ENCODE measurements at regions not wholly inside any gene's neighbourhood (a gene's known extent, or its start where the extent isn't known, plus 50 kb on each side); places are given as distances from the start of the nearest gene placed in this dataset.

GRCh38 chr4:53951414-53951813 lies 113.0 kb downstream of the CHIC2 start:
- Histone ChIP-seq H3K4me3 (replicated peaks; ENCODE audit: insufficient read depth, low read length) (no peak overlapping the region), H3K27ac (replicated peaks) (no peak overlapping the region), H3K27me3 (ENCODE audit: insufficient read depth, poor library complexity, severe bottlenecking) (no peaks in the 10 kb centered on the region)
- no peak for DNase-seq (ENCODE audit: low read depth in 1 of 2, low spot score in 1 of 2)
- TF ChIP-seq CTCF (IDR thresholded peaks at IDR 0.05; ENCODE audit: insufficient read depth, low read length) (no peak), REST (IDR thresholded peaks at IDR 0.05; ENCODE audit: insufficient replicate concordance, low read depth) (no peak), SPI1 (IDR thresholded peaks at IDR 0.05; ENCODE audit: borderline replicate concordance, low read depth) (no peak), POLR2AphosphoS5 (IDR thresholded peaks at IDR 0.05; ENCODE audit: low read depth) (no peak), GABPA (IDR thresholded peaks at IDR 0.05; ENCODE audit: low read depth) (no peak)

- Histone ChIP-seq H3K4me3 (replicated peaks; ENCODE audit: insufficient read depth, low read length) (no peak overlapping the region), H3K27ac (replicated peaks) (no peak overlapping the region), H3K27me3 (ENCODE audit: insufficient read depth, poor library complexity, severe bottlenecking) (no peaks in the 10 kb centered on the region)
- DNase-seq (ENCODE audit: low read depth in 1 of 2, low spot score in 1 of 2), result no peak
- no peak for TF ChIP-seq CTCF (IDR thresholded peaks at IDR 0.05; ENCODE audit: insufficient read depth, low read length)
- no peak for TF ChIP-seq GABPA (IDR thresholded peaks at IDR 0.05; ENCODE audit: low read depth)
- no peak for TF ChIP-seq REST (IDR thresholded peaks at IDR 0.05; ENCODE audit: insufficient replicate concordance, low read depth)
- no peak for TF ChIP-seq POLR2AphosphoS5 (IDR thresholded peaks at IDR 0.05; ENCODE audit: low read depth)
- no peak for TF ChIP-seq SPI1 (IDR thresholded peaks at IDR 0.05; ENCODE audit: borderline replicate concordance, low read depth)
Observed at GRCh38 chr4:53943345-53944085, 120.9 kb downstream of the CHIC2 start.

- Histone ChIP-seq H3K27me3 (ENCODE audit: insufficient read depth, poor library complexity, severe bottlenecking) (no peaks in the 10 kb centered on the region), H3K27ac (replicated peaks) (no peak overlapping the region), H3K4me3 (replicated peaks; ENCODE audit: insufficient read depth, low read length) (no peak overlapping the region)
- DNase-seq (ENCODE audit: low read depth in 1 of 2, low spot score in 1 of 2), result no peak
- TF ChIP-seq SPI1 (IDR thresholded peaks at IDR 0.05; ENCODE audit: borderline replicate concordance, low read depth), result no peak
- no peak for TF ChIP-seq REST (IDR thresholded peaks at IDR 0.05; ENCODE audit: insufficient replicate concordance, low read depth)
- no peak for TF ChIP-seq POLR2AphosphoS5 (IDR thresholded peaks at IDR 0.05; ENCODE audit: low read depth)
- TF ChIP-seq CTCF (IDR thresholded peaks at IDR 0.05; ENCODE audit: insufficient read depth, low read length), result no peak
- no peak for TF ChIP-seq GABPA (IDR thresholded peaks at IDR 0.05; ENCODE audit: low read depth)
Observed at GRCh38 chr4:53942712-53943111, 121.7 kb downstream of the CHIC2 start.
